Keratinocyte (primary cell): ENCODE measurements at regions not wholly inside any gene's neighbourhood (a gene's known extent, or its start where the extent isn't known, plus 50 kb on each side); places are given as distances from the start of the nearest gene placed in this dataset.

ENCODE experiments used
- DNase-seq: peaks from one replicate; pipeline ENCODE4 v3.0.0-alpha.2; 2011; ENCODE audit warnings: low read depth, missing footprints, low spot score
- FAIRE-seq: peaks from 2 replicates; lab custom pipeline; 2011; peaks lifted over from hg19 to GRCh38; lab: Jason Lieb, UNC
- H2AFZ ChIP-seq: 2 replicates; pipeline ENCODE4 v1.6.0; 2012; ENCODE audit warnings: low read length, control low read depth, inconsistent platforms; ENCODE audit not compliant: control insufficient read depth
- H3K27ac ChIP-seq: 2 replicates; pipeline ENCODE4 v1.5.1; 2011; ENCODE audit warnings: low read length; ENCODE audit not compliant: control insufficient read depth, insufficient read depth
- H3K27me3 ChIP-seq: 3 replicates; pipeline ENCODE4 v1.6.0; 2011; ENCODE audit warnings: low read length; ENCODE audit not compliant: control insufficient read depth, insufficient read depth; ENCODE audit errors: extremely low read depth
- H3K36me3 ChIP-seq, 2 experiments: 2 replicates in 1 of 2; 3 replicates in 1 of 2; pipeline ENCODE4 v1.5.1; 2011; ENCODE audit warnings: low read length in 2 of 2, mild to moderate bottlenecking in 1 of 2; ENCODE audit not compliant: control insufficient read depth in 2 of 2, insufficient read depth in 2 of 2; ENCODE audit errors: extremely low read depth in 1 of 2
- H3K4me1 ChIP-seq: 3 replicates; pipeline ENCODE4 v1.5.1; 2011; ENCODE audit warnings: low read length; ENCODE audit not compliant: control insufficient read depth, insufficient read depth; ENCODE audit errors: extremely low read depth
- H3K4me2 ChIP-seq: 3 replicates; pipeline ENCODE4 v1.6.0; 2011; ENCODE audit warnings: low read depth, low read length; ENCODE audit not compliant: control insufficient read depth, insufficient read depth; ENCODE audit errors: extremely low read depth
- H3K4me3 ChIP-seq, 3 experiments: fragments of 200-600 bp in 1 of 3; sonication (generic) in 1 of 3; 2 replicates in 2 of 3; 3 replicates in 1 of 3; pipeline ENCODE4 v1.5.1; 2011 to 2016; ENCODE audit warnings: low read length in 3 of 3, mild to moderate bottlenecking in 3 of 3, control low read depth in 2 of 3, inconsistent platforms in 1 of 3, low read depth in 1 of 3, mixed read lengths in 1 of 3, mixed run types in 1 of 3, moderate library complexity in 1 of 3; ENCODE audit not compliant: control insufficient read depth in 2 of 3, insufficient read depth in 2 of 3; ENCODE audit errors: extremely low read depth in 1 of 3
- H3K79me2 ChIP-seq: 2 replicates; pipeline ENCODE4 v1.6.0; 2012; ENCODE audit warnings: low read length; ENCODE audit not compliant: control insufficient read depth, insufficient read depth
- H3K9ac ChIP-seq: 3 replicates; pipeline ENCODE4 v1.6.0; 2011; ENCODE audit warnings: low read length; ENCODE audit not compliant: control insufficient read depth, insufficient read depth; ENCODE audit errors: extremely low read depth
- H3K9me1 ChIP-seq: 3 replicates; pipeline ENCODE4 v1.6.0; 2011; ENCODE audit warnings: low read length; ENCODE audit not compliant: control insufficient read depth, insufficient read depth; ENCODE audit errors: extremely low read depth
- H3K9me3 ChIP-seq: 2 replicates; pipeline ENCODE4 v1.5.1; 2012; ENCODE audit warnings: low read depth, low read length; ENCODE audit not compliant: control insufficient read depth
- H4K20me1 ChIP-seq: 3 replicates; pipeline ENCODE4 v1.6.0; 2011; ENCODE audit warnings: low read length; ENCODE audit not compliant: control insufficient read depth, insufficient read depth; ENCODE audit errors: extremely low read depth
- CTCF ChIP-seq, 3 experiments: IDR thresholded peaks in 1 of 3; conservative IDR thresholded peaks in 1 of 3; optimal IDR thresholded peaks in 1 of 3; 2 replicates in 2 of 3; 3 replicates in 1 of 3; pipeline versions ENCODE3 to v1.5.1; 2011; ENCODE audit warnings: low read length in 3 of 3, mild to moderate bottlenecking in 3 of 3, moderate library complexity in 2 of 3, control low read depth in 1 of 3, inconsistent platforms in 1 of 3; ENCODE audit not compliant: insufficient read depth in 2 of 3; ENCODE audit errors: extremely low read depth in 1 of 3
- EZH2 ChIP-seq: IDR thresholded peaks from one replicate; pipeline ENCODE4 v1.6.1; 2012; ENCODE audit warnings: inconsistent platforms, mild to moderate bottlenecking, low read length, moderate library complexity
- dilution Hi-C: fragments of 300-500 bp; cut with MboI; formaldehyde crosslinking; loops from one replicate; pipeline ENCODE4 v1.7.0; 2020; ENCODE audit warnings: low sequenced_read_pairs; ENCODE audit not compliant: extremely low pct_ligation_motif_present

GRCh38 chr3:21310161-21310560 lies 440.8 kb downstream of the ZNF385D start:
- H3K9me3 ChIP-seq, result no peaks in the 10 kb centered on the region
- dilution Hi-C loops, result no loop called here
- no peak overlapping the region for H3K4me3 ChIP-seq
- no peaks in the 10 kb centered on the region for H3K4me1 ChIP-seq
- DNase-seq, result no peak
- no peaks in the 10 kb centered on the region for H3K27me3 ChIP-seq
- no peaks in the 10 kb centered on the region for H4K20me1 ChIP-seq
- H3K4me2 ChIP-seq, result no peak overlapping the region
- H3K9ac ChIP-seq, result no peak overlapping the region
- H3K9me1 ChIP-seq, result no peaks in the 10 kb centered on the region
- H3K36me3 ChIP-seq, result no peaks in the 10 kb centered on the region
- no peak for FAIRE-seq
- H3K79me2 ChIP-seq, result no peaks in the 10 kb centered on the region
- no peak overlapping the region for H3K27ac ChIP-seq
- no peak overlapping the region for H2AFZ ChIP-seq
- no peak for TF ChIP-seq EZH2
- TF ChIP-seq CTCF (optimal IDR thresholded peaks at IDR 0.05 in 1 of 3, IDR thresholded peaks at IDR 0.05 in 1 of 3, conservative IDR thresholded peaks at IDR 0.05 in 1 of 3; ENCODE audit: extremely low read depth in 1 of 3, insufficient read depth in 2 of 3, low read length in 3 of 3), result no peak

GRCh38 chr3:21297304-21297703 lies 453.7 kb downstream of the ZNF385D start:
- DNase-seq, result no peak
- H3K27me3 ChIP-seq, result no peaks in the 10 kb centered on the region
- H3K4me3 ChIP-seq, result no peak overlapping the region
- H3K27ac ChIP-seq, result no peak overlapping the region
- FAIRE-seq, result no peak
- H4K20me1 ChIP-seq, result no peaks in the 10 kb centered on the region
- H3K79me2 ChIP-seq, result no peaks in the 10 kb centered on the region
- H3K9ac ChIP-seq, result no peak overlapping the region
- no peak overlapping the region for H3K4me2 ChIP-seq
- no peaks in the 10 kb centered on the region for H3K36me3 ChIP-seq
- H3K9me3 ChIP-seq, result no peaks in the 10 kb centered on the region
- dilution Hi-C loops, result no loop called here
- no peaks in the 10 kb centered on the region for H3K9me1 ChIP-seq
- no peak overlapping the region for H2AFZ ChIP-seq
- no peak for TF ChIP-seq EZH2
- H3K4me1 ChIP-seq, result peaks cover 8% of the 10 kb centered on the region

- H3K27ac ChIP-seq, result no peak overlapping the region
- H3K27me3 ChIP-seq, result no peaks in the 10 kb centered on the region
- H3K9ac ChIP-seq, result no peak overlapping the region
- no peaks in the 10 kb centered on the region for H3K79me2 ChIP-seq
- peak overlapping the region; percentile 10 for H3K4me2 ChIP-seq
- H4K20me1 ChIP-seq, result no peaks in the 10 kb centered on the region
- no peak for DNase-seq
- peaks cover 8% of the 10 kb centered on the region for H3K4me1 ChIP-seq
- no peak for TF ChIP-seq EZH2
- no peak for TF ChIP-seq CTCF (optimal IDR thresholded peaks at IDR 0.05 in 1 of 3, IDR thresholded peaks at IDR 0.05 in 1 of 3, conservative IDR thresholded peaks at IDR 0.05 in 1 of 3; ENCODE audit: extremely low read depth in 1 of 3, insufficient read depth in 2 of 3, low read length in 3 of 3)
- no peaks in the 10 kb centered on the region for H3K9me1 ChIP-seq
- H3K4me3 ChIP-seq, result no peak overlapping the region
- no peak overlapping the region for H2AFZ ChIP-seq
- no peak for FAIRE-seq
- dilution Hi-C loops, result no loop called here
- H3K9me3 ChIP-seq, result no peaks in the 10 kb centered on the region
- no peaks in the 10 kb centered on the region for H3K36me3 ChIP-seq
Observed at GRCh38 chr3:21294768-21295167, 456.2 kb downstream of the ZNF385D start.
